AML-193 (cell line): ENCODE measurements at regions not wholly inside any gene's neighbourhood (a gene's known extent, or its start where the extent isn't known, plus 50 kb on each side); places are given as distances from the start of the nearest gene placed in this dataset.

Experiments used
- DNase-seq, 2 experiments: peaks; one replicate each; lab custom pipeline; 2025; lab: John Stamatoyannopoulos, UW

DNA sequence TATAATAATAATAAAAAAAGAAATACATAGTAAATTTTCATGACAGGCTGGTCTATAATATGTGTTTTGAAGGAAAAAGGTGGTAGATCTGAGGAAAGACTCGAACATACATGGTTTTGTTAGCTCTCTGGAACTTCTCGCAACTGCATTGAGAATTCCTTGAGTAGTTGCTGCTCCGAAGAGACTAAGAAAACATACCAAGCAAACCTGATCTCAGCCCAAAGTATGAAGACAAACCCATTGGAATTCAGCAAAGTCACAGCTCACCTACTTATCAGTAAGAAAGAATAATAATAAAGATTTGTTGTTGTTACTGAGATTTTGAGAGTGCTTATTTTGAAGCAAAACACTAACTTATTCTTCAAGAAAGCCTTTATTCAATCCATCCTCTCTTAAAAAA is 1107.1 kb upstream of the EYS start:
- no peak for DNase-seq

DNA sequence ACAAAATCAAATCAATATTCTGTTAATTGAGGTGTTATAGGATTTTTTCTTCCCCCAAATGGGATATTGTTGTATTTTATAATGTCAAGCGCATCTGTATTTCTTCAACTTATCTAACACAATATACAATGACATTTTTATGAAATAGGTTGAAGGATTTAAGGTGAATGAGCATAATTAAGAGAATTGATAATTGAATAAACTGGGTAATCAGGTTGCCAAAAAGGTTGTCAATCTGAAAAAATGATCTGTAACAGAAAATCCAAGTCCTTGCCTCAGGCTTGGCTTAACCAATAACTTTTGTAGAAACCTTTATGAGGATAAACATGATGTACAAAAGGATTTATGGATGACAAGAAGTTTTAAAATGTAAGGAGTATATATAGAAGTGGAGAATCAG is 1101.7 kb upstream of the EYS start:
- no peak for DNase-seq

DNA sequence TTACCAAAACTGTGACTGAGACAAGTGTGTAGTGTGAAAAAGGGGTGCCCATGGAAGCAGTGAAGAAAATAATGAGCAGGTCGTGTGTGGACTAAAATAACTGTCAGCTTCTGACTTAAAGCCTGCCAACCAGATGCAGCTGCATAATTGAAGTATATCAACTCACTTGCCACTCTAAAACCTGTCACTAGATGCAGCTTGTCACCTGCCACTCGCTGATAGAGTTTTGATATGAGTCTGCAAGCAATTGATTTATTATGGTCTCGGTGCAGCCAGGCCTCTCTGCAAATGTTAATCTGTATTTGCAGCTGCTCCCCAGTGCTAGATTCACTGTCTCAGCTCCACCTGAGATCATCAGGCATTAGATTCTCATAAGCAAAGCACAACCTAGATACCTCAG is 1090.0 kb upstream of the EYS start:
- no peak for DNase-seq

DNA sequence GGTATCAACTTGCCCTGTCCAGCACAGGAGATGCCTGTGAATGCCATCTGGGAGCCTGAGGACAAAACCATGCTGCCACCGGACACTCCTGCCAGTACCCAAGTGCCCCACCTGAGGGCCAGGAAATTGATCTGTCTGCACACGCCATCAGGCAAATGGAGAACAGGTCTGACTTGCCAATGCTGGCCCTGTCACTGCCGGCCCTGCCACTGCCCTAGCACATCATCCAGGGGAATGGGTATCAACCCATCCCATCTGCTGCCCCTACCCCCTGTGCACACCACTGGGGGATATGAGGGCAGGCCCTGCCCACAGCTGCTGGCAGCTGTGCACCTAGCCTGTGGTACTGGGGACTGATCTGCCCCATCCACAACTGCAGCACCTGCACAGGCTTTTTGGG is 1081.6 kb upstream of the EYS start:
- DNase-seq: no peak

DNA sequence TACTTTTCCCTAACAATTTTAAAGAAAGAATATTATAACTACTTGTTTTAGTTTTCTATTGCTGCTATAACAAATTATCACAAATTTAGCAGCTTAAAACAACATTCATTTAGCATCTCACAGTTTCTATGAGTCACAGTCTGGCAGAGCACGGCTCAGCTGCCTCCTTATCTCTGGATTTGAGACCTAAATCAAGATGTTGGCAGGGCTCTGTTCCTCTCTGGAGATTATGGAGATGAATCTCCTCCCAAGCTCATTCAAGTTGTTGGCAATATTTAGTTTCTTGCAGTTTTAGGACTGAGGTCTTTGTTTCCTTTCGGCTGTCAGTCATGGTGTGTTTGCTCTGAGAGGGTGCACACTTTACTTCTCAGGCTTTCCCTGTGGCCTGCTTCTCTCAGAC is 1065.8 kb upstream of the EYS start:
- no peak for DNase-seq

DNA sequence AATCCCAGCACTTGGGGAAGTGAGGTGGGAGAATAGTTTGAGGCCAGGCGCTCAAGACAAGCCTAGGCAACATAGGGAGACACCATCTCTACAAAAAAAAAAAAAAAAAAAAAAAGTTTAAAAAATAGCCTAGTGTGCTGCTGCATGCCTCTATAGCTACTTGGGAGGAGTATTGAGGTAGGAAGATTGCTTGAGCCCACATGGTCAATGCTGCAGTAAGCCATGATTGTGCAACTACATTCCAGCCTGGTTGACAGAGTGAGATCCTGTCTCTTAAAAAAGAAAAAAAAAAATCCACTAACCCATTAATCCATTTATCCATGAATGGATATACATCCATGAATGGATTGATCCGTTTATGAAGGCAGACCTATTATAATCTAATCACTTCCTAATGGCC is 1064.6 kb upstream of the EYS start:
- no peak for DNase-seq

DNA sequence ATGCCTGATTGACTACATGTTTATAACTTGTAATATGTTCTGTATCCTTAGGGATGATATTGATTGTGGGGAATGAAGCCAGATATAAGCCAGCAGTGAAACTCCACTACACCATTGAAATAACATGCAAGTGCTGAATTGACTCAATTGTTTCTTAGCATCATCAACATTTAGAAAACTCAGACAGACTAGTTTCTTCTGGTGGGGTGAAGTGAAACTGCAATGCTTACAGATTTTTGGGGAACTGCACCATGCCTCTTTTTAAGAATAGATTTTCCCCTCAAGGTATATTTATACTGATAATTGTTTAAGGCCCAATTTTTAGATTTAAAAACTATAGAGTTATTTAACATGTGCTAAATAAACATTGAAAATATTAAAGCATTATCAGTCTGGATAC is 1044.6 kb upstream of the EYS start:
- no peak for DNase-seq

DNA sequence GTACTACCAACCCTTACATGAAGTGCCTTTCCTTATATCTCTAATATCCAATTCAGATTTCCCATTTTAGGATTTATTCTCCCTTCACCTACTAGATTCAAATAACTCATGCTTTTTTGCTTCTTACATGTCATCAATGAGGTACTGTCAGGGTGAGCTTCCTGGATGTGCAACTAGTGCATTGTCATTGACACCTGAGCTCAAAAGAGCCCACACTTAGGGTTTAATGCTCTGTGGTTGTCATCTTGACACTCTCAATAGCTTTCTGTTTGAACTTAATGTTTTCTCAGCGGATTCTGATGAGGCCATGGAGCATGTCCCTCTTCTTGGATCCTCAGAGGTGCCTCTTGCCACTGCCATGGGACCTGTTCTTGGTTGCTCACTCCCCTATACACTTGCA is 1033.3 kb upstream of the EYS start:
- DNase-seq: no peak

DNA sequence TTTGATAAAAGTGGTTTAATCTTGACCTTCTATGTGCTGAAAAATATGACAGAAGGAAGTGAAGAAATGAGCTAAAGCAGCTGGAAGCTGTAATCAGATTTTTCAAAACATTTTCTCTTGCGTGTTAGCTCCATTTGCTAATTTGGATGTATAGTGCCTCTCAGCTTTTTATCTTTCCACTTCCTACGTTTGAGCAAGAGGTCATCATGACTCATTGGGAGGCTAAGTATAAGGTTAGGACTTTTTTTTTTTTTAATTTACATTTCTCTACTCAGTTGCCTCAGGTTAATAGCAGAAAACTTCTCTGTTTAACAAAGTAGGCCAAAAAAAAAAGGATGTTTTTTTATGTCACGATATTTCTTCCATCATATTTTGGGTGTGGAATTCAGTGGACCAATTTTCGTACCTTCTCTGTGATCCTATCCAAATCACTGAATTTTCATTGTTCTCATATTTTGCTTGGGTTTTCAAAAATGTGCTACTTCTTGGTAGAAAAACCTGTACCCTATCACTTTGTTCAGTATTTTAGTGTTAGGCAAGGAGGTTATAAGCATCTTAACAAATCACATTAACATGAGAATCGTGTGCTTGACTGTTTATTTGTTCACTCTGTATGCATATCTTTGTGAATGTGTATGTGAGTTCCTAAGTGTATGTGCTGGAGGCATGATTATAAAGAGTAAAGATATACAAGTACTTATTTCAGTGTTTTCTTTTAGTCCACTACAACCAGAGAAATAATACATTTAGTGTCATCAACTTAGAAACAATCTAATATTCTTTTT is 1028.3 kb upstream of the EYS start:
- no peak for DNase-seq

DNA sequence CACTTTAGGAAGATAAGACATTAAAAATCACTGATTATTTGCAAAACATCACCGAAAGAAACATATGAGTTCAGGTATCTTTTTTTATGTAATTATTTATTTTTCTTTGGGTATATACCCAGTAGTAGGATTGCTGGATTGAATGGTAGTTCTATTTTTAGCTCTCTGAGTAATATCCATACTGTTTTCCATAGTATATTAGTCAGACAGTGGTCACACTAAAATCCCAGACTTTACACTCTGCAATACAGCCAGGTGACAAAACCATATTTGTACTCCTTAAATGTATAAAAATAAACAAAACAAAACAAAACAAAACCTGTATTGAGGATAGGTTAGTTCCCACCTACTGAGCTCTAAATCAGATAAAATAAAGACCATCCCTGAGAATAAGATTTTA is 1024.3 kb upstream of the EYS start:
- DNase-seq: no peak

DNA sequence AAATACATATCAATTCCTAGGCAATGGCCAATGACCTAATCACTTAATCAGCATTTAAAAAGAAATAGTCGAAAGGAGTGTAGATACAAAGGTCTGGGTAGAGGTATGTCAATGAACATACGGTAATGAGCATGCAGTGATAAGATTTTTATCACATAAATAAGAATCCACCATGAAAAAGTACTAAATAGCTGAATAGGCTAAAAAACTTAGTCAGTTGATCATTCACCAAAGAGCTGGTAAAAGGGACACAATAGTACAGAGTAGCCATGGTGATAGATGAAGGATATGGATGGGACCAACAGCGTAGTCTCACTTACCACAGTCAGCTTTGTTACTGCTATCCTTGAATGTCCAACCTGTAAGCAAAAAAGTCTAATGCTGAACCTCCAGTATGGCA is 1018.6 kb upstream of the EYS start:
- no peak for DNase-seq

DNA sequence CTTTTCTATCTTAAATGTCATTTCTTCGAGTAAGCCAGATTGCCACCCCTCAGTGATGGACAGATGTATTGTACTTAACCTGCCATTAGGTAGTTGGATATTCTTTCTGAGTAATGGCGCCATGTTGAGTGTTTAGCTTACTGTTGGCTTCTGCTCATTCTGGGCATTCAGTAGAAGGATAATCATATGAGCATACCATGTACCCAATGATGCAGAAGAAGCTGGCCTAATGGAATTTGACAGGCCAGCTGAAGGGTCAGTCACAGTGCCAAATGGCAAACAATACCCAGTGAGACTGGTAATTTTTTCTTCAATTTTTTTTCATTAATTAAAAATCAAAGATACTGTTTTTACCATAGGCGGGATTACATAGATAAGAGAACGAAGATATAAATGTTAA is 1010.8 kb upstream of the EYS start:
- DNase-seq: no peak

DNA sequence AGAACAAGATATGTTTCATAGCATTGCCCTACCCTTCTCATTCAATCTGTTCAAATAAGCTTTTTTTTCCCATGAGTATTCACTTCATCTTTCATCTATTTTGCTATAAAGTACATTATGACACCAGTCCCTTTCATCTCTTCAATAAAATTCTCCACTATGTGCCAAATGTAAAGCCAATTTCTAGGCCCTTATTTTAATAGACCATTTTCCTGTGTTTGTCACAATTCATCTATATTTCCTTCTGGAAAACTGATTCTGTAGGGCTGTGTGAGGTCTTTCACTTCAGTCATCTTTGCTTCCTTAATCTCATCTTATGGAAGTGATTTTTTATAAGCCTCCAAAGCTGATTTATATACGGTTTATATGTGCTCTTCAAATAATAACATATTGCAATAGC is 992.4 kb upstream of the EYS start:
- DNase-seq: no peak

DNA sequence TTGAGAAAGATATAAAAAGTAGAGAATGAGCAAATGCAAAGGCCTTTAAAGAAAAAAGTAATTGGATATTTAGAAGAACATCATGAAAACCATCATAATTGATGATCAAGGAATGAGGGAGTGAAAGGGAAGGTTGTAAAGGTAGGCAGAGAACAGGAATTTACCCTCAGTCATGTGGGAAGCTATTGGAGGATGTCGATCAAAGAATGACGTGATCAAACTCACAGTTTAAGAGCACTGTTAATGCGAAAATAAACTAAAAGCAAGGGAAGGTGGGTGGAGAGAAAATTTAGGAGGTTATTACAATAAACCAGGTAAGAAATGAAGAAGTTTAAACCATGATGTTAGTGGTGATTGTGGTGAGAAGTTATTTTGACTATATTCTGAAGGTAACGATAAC is 982.6 kb upstream of the EYS start:
- DNase-seq: no peak

DNA sequence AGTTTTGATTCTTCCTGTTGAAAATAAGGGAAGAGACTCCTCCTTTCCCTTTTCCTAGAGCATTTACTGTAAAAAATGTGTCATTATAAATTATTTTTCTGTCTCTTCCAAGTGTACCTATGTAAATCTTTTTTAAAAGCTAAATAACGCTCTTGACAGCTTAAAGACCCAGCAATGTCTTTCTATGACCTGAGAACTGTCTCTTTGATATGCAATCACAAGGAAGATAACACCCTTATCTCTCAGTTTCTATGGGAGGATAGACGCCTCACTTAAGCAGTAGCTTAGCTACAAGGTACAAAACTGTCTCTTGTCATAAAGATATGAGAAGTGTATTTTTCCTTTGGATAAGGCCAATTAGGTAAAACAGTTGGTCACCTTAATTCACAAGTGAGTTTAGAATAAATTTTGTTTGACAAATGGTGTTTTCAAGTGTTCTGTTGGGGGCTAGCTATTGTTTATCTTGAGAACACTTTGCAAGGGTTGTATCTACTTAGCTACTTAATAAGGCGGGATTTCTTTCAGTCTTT is 980.6 kb upstream of the EYS start:
- DNase-seq: no peak

DNA sequence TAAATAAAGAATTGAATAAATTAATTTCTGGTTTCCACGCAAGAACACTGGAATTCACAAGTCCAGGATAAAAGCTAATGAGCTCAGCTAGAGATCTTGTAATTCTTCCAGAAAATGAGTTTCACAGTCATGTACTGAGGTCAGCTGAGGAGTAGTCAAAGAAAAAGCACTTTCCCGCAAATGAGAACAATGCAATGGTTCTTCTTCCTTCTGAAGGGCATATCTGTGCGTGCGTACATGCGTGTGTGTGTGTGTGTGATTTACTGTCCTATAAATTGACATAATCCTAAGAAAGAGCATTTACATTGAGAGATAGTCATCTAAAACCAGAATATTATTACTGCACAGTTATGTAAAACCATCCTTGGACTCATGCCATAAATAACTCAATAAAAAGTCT is 968.9 kb upstream of the EYS start:
- no peak for DNase-seq

DNA sequence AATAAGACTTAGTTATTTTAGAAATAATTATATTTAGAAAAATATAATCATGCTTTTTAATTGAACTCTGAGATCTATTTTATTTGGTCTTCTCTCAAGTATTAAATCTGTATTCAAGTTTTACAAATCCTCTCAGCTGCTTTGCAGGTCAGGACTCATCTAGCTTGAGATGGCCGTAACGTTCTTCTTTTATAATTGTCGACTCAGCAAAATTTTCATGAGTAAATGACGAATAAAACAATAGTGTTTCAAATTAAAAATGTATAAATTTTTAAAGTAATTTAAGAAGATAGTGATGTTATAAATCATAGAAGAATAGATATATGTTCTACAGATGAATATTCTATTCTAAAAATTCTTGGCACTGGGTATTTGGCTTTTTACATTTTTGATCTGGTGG is 957.1 kb upstream of the EYS start:
- DNase-seq: no peak

DNA sequence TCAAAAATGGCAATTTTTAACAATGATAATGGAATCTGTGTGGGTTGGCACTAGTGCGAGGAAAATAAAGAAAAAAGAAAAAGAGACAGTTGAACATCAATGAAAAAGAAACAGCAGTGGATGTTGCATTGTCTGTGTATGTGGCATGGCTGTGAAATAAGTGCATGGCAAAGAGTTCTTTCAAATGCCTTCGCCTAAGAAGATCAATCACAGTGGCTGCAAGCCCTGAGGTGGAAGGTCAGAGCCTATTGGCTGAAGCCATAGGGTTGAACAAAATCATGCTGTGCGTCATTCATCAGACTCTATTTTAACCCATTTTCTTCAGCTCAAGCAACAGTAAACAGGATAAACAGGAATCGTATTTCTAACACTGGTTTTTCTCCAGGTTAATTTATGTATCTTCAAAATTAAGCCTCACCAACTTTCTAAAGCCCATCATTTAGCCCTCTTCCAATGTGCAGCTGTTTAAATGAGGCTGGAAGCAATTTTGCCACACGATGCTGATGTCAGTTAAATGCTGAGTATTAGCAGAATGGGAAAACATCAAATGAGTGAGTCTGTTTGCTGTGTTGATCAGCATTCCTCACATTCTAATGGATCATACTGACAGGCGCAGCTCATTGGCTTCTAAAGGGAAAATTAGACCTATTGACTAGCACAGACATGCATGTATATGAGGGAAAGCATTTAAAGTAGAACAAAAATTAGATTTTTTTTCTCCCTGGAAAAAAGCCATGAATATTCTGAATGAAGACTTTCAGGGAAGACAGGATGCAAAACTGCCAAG is 955.9 kb upstream of the EYS start:
- DNase-seq: no peak

DNA sequence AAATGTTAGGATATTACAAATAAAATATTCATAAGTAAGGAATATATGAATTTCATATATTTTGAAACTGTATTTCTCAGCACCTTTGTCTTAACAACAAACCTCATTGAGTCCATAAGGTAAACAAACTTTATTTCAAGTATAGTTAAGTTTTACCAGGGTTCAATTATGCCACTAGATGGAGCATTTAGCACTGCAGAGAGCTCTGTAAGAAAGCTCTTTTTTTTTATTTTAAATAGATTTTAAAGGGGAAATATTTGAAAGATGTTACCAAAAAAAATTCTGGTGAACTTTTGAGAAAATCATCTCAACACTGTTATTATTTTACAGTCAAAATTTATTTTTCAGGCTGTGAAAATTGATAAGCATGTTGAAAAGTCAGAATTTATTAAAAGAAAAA is 955.2 kb upstream of the EYS start:
- peak; percentile 32 for DNase-seq

DNA sequence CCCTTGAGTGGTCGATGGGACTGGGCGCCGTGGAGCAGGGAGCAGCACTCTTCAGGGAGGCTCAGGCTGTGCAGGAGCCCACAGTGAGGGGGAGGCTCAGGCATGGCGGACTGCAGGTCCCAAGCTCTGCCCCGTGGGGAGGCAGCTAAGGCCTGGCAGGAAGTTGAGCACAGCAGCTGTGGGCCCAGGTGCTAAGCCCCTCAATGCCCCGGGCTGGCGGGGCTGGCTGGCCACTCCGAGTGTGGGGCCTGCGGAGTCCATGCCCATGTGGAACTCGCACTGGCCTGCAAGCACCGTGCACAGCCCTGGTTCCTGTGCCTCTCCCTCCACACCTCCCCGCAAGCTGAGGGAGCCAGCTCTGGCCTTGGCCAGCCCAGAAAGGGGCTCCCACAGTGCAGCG is 948.4 kb upstream of the EYS start:
- no peak for DNase-seq

DNA sequence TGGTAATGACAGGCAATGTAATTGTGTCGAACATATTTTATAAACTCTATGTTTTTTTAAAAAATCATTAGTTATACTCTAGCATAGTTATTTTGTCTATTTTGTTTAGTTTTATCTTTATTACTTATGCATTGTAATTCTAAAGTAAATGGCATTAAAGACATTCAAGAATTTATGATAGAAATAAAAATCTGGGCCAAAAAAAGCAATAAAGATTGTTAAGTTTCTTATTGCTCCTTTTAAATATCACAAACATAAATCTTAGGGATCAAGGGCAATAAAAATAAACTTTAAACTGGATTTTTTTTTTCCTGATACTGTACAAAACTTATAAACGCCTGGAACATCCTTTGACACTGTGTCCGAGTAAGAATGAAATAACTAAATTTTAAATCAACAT is 931.5 kb upstream of the EYS start:
- DNase-seq: no peak

DNA sequence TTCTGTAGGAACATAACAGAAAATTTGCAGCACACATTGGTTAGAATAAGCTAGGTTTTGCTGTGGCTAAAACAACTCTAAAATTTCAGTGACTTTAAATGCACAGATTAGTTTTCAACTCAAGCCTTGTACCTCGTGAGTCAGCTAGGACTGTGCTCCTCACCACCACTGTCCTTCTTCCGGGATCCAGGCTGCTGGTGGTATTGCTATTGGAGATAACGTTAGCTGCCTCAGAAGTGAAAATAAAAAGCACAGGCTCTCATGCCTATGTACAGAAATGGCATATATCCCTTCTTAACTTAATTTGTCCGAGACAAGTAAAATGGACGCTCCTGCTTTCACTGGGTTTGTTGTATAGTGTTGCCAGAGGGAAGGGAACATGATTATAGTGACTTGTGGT is 931.1 kb upstream of the EYS start:
- no peak for DNase-seq

DNA sequence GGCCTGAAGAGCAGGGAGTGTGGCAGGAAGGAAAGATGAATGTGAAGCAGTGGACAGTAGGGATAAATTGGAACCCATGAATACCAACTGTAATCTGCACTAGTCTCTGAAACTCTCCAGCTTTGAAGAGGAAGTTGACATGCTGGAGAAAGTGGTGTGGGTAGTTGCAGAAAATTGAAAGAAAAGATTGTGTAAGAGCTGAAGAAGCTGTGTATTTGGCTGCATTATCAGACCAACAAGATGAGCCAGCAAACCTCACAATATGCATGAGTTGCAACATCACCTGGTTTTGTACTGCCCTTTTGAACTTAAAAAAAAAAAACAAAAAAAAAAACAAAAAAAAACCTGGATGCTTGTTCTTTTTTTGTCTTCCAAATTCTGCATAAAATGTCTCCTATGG is 921.9 kb upstream of the EYS start:
- peak; percentile 92 to 95 for DNase-seq

DNA sequence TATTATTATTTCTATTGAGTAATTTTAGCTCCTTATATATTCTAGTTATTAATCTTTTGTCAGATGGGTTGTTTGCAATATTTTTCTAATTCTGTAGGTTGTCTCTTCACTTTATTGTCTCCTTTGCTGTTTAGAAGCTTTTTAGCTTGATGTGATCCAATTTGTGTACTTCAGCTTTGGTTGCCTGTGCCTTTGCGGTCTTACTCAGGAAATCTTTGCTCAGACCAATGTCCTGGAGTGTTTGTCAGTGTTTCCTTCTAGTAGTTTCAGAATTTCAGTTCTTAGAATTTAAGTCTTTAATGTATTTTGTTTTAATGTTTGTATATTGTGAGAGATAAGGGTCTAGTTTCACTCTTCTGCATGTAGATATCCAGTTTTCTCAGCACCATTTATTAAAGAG is 916.0 kb upstream of the EYS start:
- no peak for DNase-seq
